MCF 10A (cell line): ENCODE measurements at regions not wholly inside any gene's neighbourhood (a gene's known extent, or its start where the extent isn't known, plus 50 kb on each side); places are given as distances from the start of the nearest gene placed in this dataset.

ENCODE experiments used
- BruUV-seq: library from RNA; stranded (reverse); fragments of 400-500 nt; replicated peaks from 2 replicates; lab custom pipeline; 2021; lab: Mats Ljungman, UMichigan
- CTCF ChIA-PET: fragments of 300-600 bp; sonication (Branson Sonifier 250); formaldehyde crosslinking; extraction: SDS; loops from one replicate; lab custom pipeline; 2021; ENCODE audit warnings: antibody characterized with exemption, inconsistent platforms; lab: Yijun Ruan, JAX
- POLR2A ChIA-PET: fragments of 300-600, 350-650 bp; sonication (Branson Sonifier 250); formaldehyde crosslinking; extraction: SDS; loops from one replicate; lab custom pipeline; 2020; ENCODE audit warnings: antibody characterized with exemption, inconsistent platforms; lab: Yijun Ruan, JAX
- DNase-seq: peaks from one replicate; pipeline ENCODE4 v3.0.0-alpha.2; 2018; ENCODE audit not compliant: unreplicated experiment
- H3K27ac Mint-ChIP-seq: one replicate; pipeline ENCODE4 v1.8.0; 2022; ENCODE audit warnings: mild to moderate bottlenecking, low read depth, mixed read lengths; ENCODE audit not compliant: unreplicated experiment
- H3K27me3 Mint-ChIP-seq: one replicate; pipeline ENCODE4 v1.8.0; 2022; ENCODE audit warnings: mixed read lengths; ENCODE audit not compliant: insufficient read depth, unreplicated experiment
- H3K36me3 Mint-ChIP-seq: one replicate; pipeline ENCODE4 v1.8.0; 2022; ENCODE audit warnings: mild to moderate bottlenecking, moderate library complexity, mixed read lengths; ENCODE audit not compliant: insufficient read depth, unreplicated experiment
- H3K4me1 Mint-ChIP-seq: one replicate; pipeline ENCODE4 v1.8.0; 2022; ENCODE audit warnings: mixed read lengths; ENCODE audit not compliant: insufficient read depth, unreplicated experiment
- H3K4me3 Mint-ChIP-seq: one replicate; pipeline ENCODE4 v1.8.0; 2022; ENCODE audit warnings: mild to moderate bottlenecking, moderate library complexity, mixed read lengths; ENCODE audit not compliant: unreplicated experiment
- H3K9me3 Mint-ChIP-seq: one replicate; pipeline ENCODE4 v1.8.0; 2022; ENCODE audit warnings: mixed read lengths; ENCODE audit not compliant: unreplicated experiment
- CTCF ChIP-seq: fragments of 200-600 bp; IDR thresholded peaks from one replicate; pipeline ENCODE4 v1.8.0; 2022; ENCODE audit warnings: antibody characterized with exemption, mild to moderate bottlenecking; ENCODE audit not compliant: unreplicated experiment
- intact Hi-C: fragments of 100-400 bp; cut with micrococcal nuclease; formaldehyde crosslinking; loops from 2 replicates; pipeline ENCODE4 v1.14.1; 2022

- Mint-ChIP-seq H3K4me1 (no peaks in the 10 kb centered on the region), H3K36me3 (no peaks in the 10 kb centered on the region), H3K4me3 (no peak overlapping the region), H3K27ac (no peak overlapping the region), H3K9me3 (peaks cover 7% of the 10 kb centered on the region), H3K27me3 (no peaks in the 10 kb centered on the region)
- ChIA-PET POLR2A (interaction anchor here (1.0 to 1.3 kb wide), 2 partner anchors 10 to 113 kb away, joined by 3 read pairs; partner anchors contain the start of gene MAFB), CTCF (interaction anchor here (0.7 to 0.8 kb wide), 3 partner anchors 20 to 289 kb away, joined by 3 read pairs; no protein-coding TSS in a partner anchor)
- no peak for DNase-seq
- no peak for TF ChIP-seq CTCF
- intact Hi-C loops, result no loop called here
- no TSS peak for BruUV-seq
Observed at GRCh38 chr20:40575851-40576250, 113.2 kb downstream of the MAFB start.

- BruUV-seq, result no TSS peak
- intact Hi-C loops, result no loop called here
- peaks cover 7% of the 10 kb centered on the region for H3K9me3 Mint-ChIP-seq
- H3K27me3 Mint-ChIP-seq, result no peaks in the 10 kb centered on the region
- no peak overlapping the region for H3K4me3 Mint-ChIP-seq
- TF ChIP-seq CTCF, result no peak
- H3K36me3 Mint-ChIP-seq, result no peaks in the 10 kb centered on the region
- ChIA-PET CTCF (interaction anchor here (0.7 to 0.9 kb wide), 4 partner anchors 18 to 342 kb away, joined by 3 read pairs; partner anchors contain the start of gene MAFB), POLR2A (interaction anchor here (0.9 to 1.2 kb wide), 3 partner anchors 8 to 77 kb away, joined by 3 to 6 read pairs (median 4); no protein-coding TSS in a partner anchor)
- no peak for DNase-seq
- peaks cover 4% of the 10 kb centered on the region for H3K4me1 Mint-ChIP-seq
- H3K27ac Mint-ChIP-seq, result no peak overlapping the region
Observed at GRCh38 chr20:40572251-40572650, 116.8 kb downstream of the MAFB start.

DNA sequence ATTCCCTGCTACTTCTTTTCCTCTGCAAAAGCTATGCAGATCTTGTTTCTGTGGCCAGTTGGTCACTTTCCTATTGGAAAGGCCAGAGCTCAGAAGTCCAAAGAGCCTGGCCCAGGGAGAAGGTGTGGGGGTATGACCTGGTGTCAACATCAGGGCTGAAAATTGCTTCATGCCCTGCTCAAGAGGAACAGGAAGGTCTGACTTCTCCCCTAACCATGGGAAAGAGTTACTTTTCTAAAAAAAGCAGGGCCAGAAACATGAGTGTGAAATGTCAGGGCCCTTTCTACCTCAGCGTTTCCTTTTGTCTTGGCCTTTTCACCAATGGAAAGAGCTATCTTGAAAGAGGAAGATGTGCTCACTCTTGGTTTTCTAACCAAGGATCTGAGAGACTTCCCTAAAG is 117.4 kb downstream of the MAFB start:
- no peak for TF ChIP-seq CTCF
- Mint-ChIP-seq H3K36me3 (no peaks in the 10 kb centered on the region), H3K4me3 (no peak overlapping the region), H3K27ac (no peak overlapping the region), H3K4me1 (peaks cover 9% of the 10 kb centered on the region), H3K27me3 (no peaks in the 10 kb centered on the region), H3K9me3 (peaks cover 7% of the 10 kb centered on the region)
- no TSS peak for BruUV-seq
- DNase-seq, result no peak
- intact Hi-C loops, result no loop called here
- ChIA-PET POLR2A (interaction anchor here (0.7 to 1.2 kb wide), 3 partner anchors 8 to 77 kb away, joined by 3 to 4 read pairs (median 3); no protein-coding TSS in a partner anchor), CTCF (interaction anchor here (0.6 to 0.9 kb wide), 6 partner anchors 11 to 341 kb away, joined by 3 read pairs; partner anchors contain the start of gene MAFB)

- peaks cover 29% of the 10 kb centered on the region for H3K4me1 Mint-ChIP-seq
- CTCF ChIA-PET, result interaction anchor here (0.6 to 6.6 kb wide), 9 partner anchors 14 to 407 kb away, joined by 3 to 36 read pairs (median 4); partner anchors contain the start of gene MAFB
- TF ChIP-seq CTCF, result no peak
- POLR2A ChIA-PET, result interaction anchor here (0.5 to 8.3 kb wide), 7 partner anchors 13 to 287 kb away, joined by 3 to 114 read pairs (median 3); partner anchors contain the start of gene MAFB
- no TSS peak for BruUV-seq
- H3K27ac Mint-ChIP-seq, result no peak overlapping the region
- H3K9me3 Mint-ChIP-seq, result no peaks in the 10 kb centered on the region
- no peaks in the 10 kb centered on the region for H3K36me3 Mint-ChIP-seq
- intact Hi-C loops, result no loop called here
- H3K4me3 Mint-ChIP-seq, result no peak overlapping the region
- H3K27me3 Mint-ChIP-seq, result no peaks in the 10 kb centered on the region
- peak; percentile 68 for DNase-seq
Observed at GRCh38 chr20:40568200-40568599, 120.8 kb downstream of the MAFB start.
